H9 (cell line): ENCODE measurements at regions not wholly inside any gene's neighbourhood (a gene's known extent, or its start where the extent isn't known, plus 50 kb on each side); places are given as distances from the start of the nearest gene placed in this dataset.
A peak's percentile ranks its signal among the peaks of the same experiment; 100 is the strongest.

Experiments
- DNase-seq: peaks from one replicate; pipeline ENCODE4 v3.0.0-alpha.2; 2017
- H2AFZ ChIP-seq: one replicate; pipeline ENCODE4 v1.6.1; 2013; ENCODE audit warnings: mild to moderate bottlenecking, low read length, control low read depth, moderate library complexity
- H2AK5ac ChIP-seq: 2 replicates; pipeline ENCODE4 v1.6.1; 2013; ENCODE audit warnings: low read length, control low read depth, mixed read lengths; ENCODE audit not compliant: insufficient read length
- H2BK120ac ChIP-seq: one replicate; pipeline ENCODE4 v1.6.1; 2013; ENCODE audit warnings: low read depth, mild to moderate bottlenecking, low read length, control low read depth, inconsistent platforms; ENCODE audit not compliant: poor library complexity, severe bottlenecking
- H2BK12ac ChIP-seq: 2 replicates; pipeline ENCODE4 v1.6.1; 2013; ENCODE audit warnings: low read length, control low read depth, mixed read lengths, low read depth; ENCODE audit not compliant: insufficient read length
- H2BK15ac ChIP-seq: 2 replicates; pipeline ENCODE4 v1.6.1; 2013; ENCODE audit warnings: low read depth, low read length, control low read depth
- H2BK20ac ChIP-seq: one replicate; pipeline ENCODE4 v1.6.1; 2013; ENCODE audit warnings: low read depth, mild to moderate bottlenecking, low read length, control low read depth, inconsistent platforms; ENCODE audit not compliant: poor library complexity, severe bottlenecking
- H2BK5ac ChIP-seq: 2 replicates; pipeline ENCODE4 v1.6.1; 2013; ENCODE audit warnings: low read length, control low read depth, mixed read lengths; ENCODE audit not compliant: insufficient read length
- H3K14ac ChIP-seq: 2 replicates; pipeline ENCODE4 v1.6.1; 2013; ENCODE audit warnings: low read length, control low read depth; ENCODE audit not compliant: insufficient read depth
- H3K18ac ChIP-seq: 2 replicates; pipeline ENCODE4 v1.6.1; 2013; ENCODE audit warnings: low read depth, mild to moderate bottlenecking, mixed read lengths, low read length, control low read depth; ENCODE audit not compliant: insufficient read length
- H3K23ac ChIP-seq: 2 replicates; pipeline ENCODE4 v1.6.1; 2013; ENCODE audit warnings: low read length, control low read depth, mixed read lengths, low read depth; ENCODE audit not compliant: insufficient read length
- H3K23me2 ChIP-seq: 2 replicates; pipeline ENCODE4 v1.6.1; 2013; ENCODE audit warnings: low read depth, mild to moderate bottlenecking, mixed read lengths, low read length, control low read depth; ENCODE audit not compliant: insufficient read length, poor library complexity, severe bottlenecking
- H3K27ac ChIP-seq: 2 replicates; pipeline ENCODE4 v1.5.1; 2013; ENCODE audit warnings: low read length, control low read depth, mixed read lengths, low read depth; ENCODE audit not compliant: insufficient read length
- H3K27me3 ChIP-seq: 2 replicates; pipeline ENCODE4 v1.6.1; 2013; ENCODE audit warnings: low read length, control low read depth, inconsistent platforms; ENCODE audit not compliant: insufficient read depth
- H3K4ac ChIP-seq: 2 replicates; pipeline ENCODE4 v1.6.1; 2013; ENCODE audit warnings: low read depth, mild to moderate bottlenecking, control low read depth, inconsistent platforms, low read length, moderate library complexity
- H3K4me1 ChIP-seq: 2 replicates; pipeline ENCODE4 v1.6.1; 2013; ENCODE audit warnings: low read length, control low read depth, inconsistent platforms; ENCODE audit not compliant: insufficient read depth
- H3K4me2 ChIP-seq: 2 replicates; pipeline ENCODE4 v1.6.1; 2013; ENCODE audit warnings: low read length, control low read depth, mixed read lengths; ENCODE audit not compliant: insufficient read length, insufficient read depth
- H3K56ac ChIP-seq: 2 replicates; pipeline ENCODE4 v1.6.1; 2013; ENCODE audit warnings: low read depth, mild to moderate bottlenecking, mixed read lengths, low read length, control low read depth; ENCODE audit not compliant: insufficient read length
- H3K79me1 ChIP-seq: 2 replicates; pipeline ENCODE4 v1.6.1; 2013; ENCODE audit warnings: low read depth, mild to moderate bottlenecking, moderate library complexity, low read length, control low read depth, inconsistent platforms; ENCODE audit not compliant: insufficient read depth, poor library complexity, severe bottlenecking
- H3K79me2 ChIP-seq: 2 replicates; pipeline ENCODE4 v1.6.1; 2013; ENCODE audit warnings: low read length, control low read depth, inconsistent platforms; ENCODE audit not compliant: insufficient read depth
- H3K9ac ChIP-seq: 2 replicates; pipeline ENCODE4 v1.6.1; 2013; ENCODE audit warnings: low read length, control low read depth, mixed read lengths; ENCODE audit not compliant: insufficient read length; ENCODE audit errors: extremely low read depth
- H3K9me3 ChIP-seq: one replicate; pipeline ENCODE4 v1.6.1; 2013; ENCODE audit warnings: low read depth, low read length, inconsistent platforms; ENCODE audit not compliant: control insufficient read depth
- H3T11ph ChIP-seq: one replicate; pipeline ENCODE4 v1.6.1; 2013; ENCODE audit warnings: mild to moderate bottlenecking, low read length, control low read depth, inconsistent platforms
- H4K20me1 ChIP-seq: one replicate; pipeline ENCODE4 v1.6.1; 2013; ENCODE audit not compliant: control insufficient read depth, insufficient read length, insufficient read depth
- H4K5ac ChIP-seq: 2 replicates; pipeline ENCODE4 v1.6.1; 2013; ENCODE audit warnings: low read depth, mild to moderate bottlenecking, mixed read lengths, low read length, control low read depth; ENCODE audit not compliant: insufficient read length
- H4K8ac ChIP-seq: replicated peaks from 2 replicates; pipeline ENCODE4 v1.6.1; 2013; ENCODE audit warnings: low read length, control low read depth, mixed read lengths, low read depth; ENCODE audit not compliant: insufficient read length
- H4K91ac ChIP-seq: 2 replicates; pipeline ENCODE4 v1.6.1; 2013; ENCODE audit warnings: low read depth, mild to moderate bottlenecking, moderate library complexity, mixed read lengths, low read length, control low read depth; ENCODE audit not compliant: insufficient read length
- H3K27ac Mint-ChIP-seq, 3 experiments: 2 replicates in 2 of 3; 3 replicates in 1 of 3; pipeline ENCODE4 v1.8.0; 2020 to 2021; ENCODE audit warnings: mixed read lengths in 3 of 3, mild to moderate bottlenecking in 1 of 3, moderate library complexity in 1 of 3
- H3K27me3 Mint-ChIP-seq: 2 replicates; pipeline ENCODE4 v1.8.0; 2021; ENCODE audit warnings: low read depth, mild to moderate bottlenecking, moderate library complexity, mixed read lengths
- H3K36me3 Mint-ChIP-seq, 3 experiments: 2 replicates in 2 of 3; 3 replicates in 1 of 3; pipeline ENCODE4 v1.8.0; 2020 to 2021; ENCODE audit warnings: low read depth in 3 of 3, mixed read lengths in 3 of 3; ENCODE audit not compliant: insufficient read depth in 1 of 3
- H3K4me1 Mint-ChIP-seq, 2 experiments: 2 replicates each; pipeline ENCODE4 v1.8.0; 2020; ENCODE audit warnings: mixed read lengths in 2 of 2
- H3K4me3 Mint-ChIP-seq, 2 experiments: 2 replicates in 1 of 2; 3 replicates in 1 of 2; pipeline ENCODE4 v1.8.0; 2020 to 2021; ENCODE audit warnings: mild to moderate bottlenecking in 2 of 2, mixed read lengths in 2 of 2, moderate library complexity in 1 of 2
- H3K9me3 Mint-ChIP-seq, 2 experiments: 2 replicates in 1 of 2; 3 replicates in 1 of 2; pipeline ENCODE4 v1.8.0; 2020; ENCODE audit warnings: mild to moderate bottlenecking in 2 of 2, mixed read lengths in 2 of 2, moderate library complexity in 1 of 2
- CTCF ChIP-seq: fragments of 200-600 bp; sonication (generic); conservative IDR thresholded peaks from 3 replicates; pipeline ENCODE4 v1.8.0; 2021; ENCODE audit warnings: antibody characterized with exemption, mild to moderate bottlenecking
- WGBS: extraction: QIAGEN DNeasy Blood & Tissue Kit; methylation state at CpG from one replicate; pipeline ENCODE4 v1.1.7; 2013; ENCODE audit warnings: missing lambda C conversion rate, low lambda C conversion rate, mixed read lengths; ENCODE audit not compliant: insufficient read length; ENCODE audit errors: extremely low coverage; 5-methylcytosine and 5-hydroxymethylcytosine counted together

- H3T11ph ChIP-seq = no peak overlapping the region
- Mint-ChIP-seq H3K27me3 (no peaks in the 10 kb centered on the region; the same call in 1 of the 2 replicates), H3K36me3 (peaks cover 0 to 5% (median 0%) of the 10 kb centered on the region in 3 experiments; a peak in 3 of 7 replicates), H3K4me3 (no peak overlapping the region), H3K4me1 (no peaks in the 10 kb centered on the region), H3K9me3 (peaks cover 15 to 17% of the 10 kb centered on the region in 2 experiments), H3K27ac (peak overlapping the region in 1 of 3 experiments; percentile 53; a peak in 1 of 7 replicates)
- TF ChIP-seq CTCF = no peak
- no peaks in the 10 kb centered on the region for H3K23me2 ChIP-seq
- no peak overlapping the region; the same call in 1 of the 2 replicates for H3K14ac ChIP-seq
- no peak overlapping the region for H2BK120ac ChIP-seq
- no peak overlapping the region for H2BK5ac ChIP-seq
- no peak overlapping the region for H3K27ac ChIP-seq
- H3K4me1 ChIP-seq = no peaks in the 10 kb centered on the region
- no peak overlapping the region for H4K91ac ChIP-seq
- no peak overlapping the region for H3K18ac ChIP-seq
- H3K27me3 ChIP-seq = no peaks in the 10 kb centered on the region
- no peak overlapping the region for H2AK5ac ChIP-seq
- no peak overlapping the region for H3K9ac ChIP-seq
- H3K79me1 ChIP-seq = no peaks in the 10 kb centered on the region
- H2BK12ac ChIP-seq = no peak overlapping the region
- H2AFZ ChIP-seq = no peak overlapping the region
- no peaks in the 10 kb centered on the region for H3K79me2 ChIP-seq
- H4K5ac ChIP-seq = no peak overlapping the region
- no peaks in the 10 kb centered on the region for H4K20me1 ChIP-seq
- no CpG with 5 or more reads among the region's 24 CpGs for WGBS
- no peak overlapping the region for H3K23ac ChIP-seq
- H2BK15ac ChIP-seq = no peak overlapping the region
- no peak overlapping the region for H3K4me2 ChIP-seq
- peaks cover 12% of the 10 kb centered on the region for H3K9me3 ChIP-seq
- no peak overlapping the region for H3K4ac ChIP-seq
- no peak overlapping the region for H2BK20ac ChIP-seq
- H4K8ac ChIP-seq = no peak overlapping the region
- peak; percentile 19 for DNase-seq
- H3K56ac ChIP-seq = no peak overlapping the region
Measured at GRCh38 chr14:104247336-104248202, 109.2 kb downstream of the KIF26A start.
